ENCODE measurements at regions not wholly inside any gene's neighbourhood (a gene's known extent, or its start where the extent isn't known, plus 50 kb on each side); places are given as distances from the start of the nearest gene placed in this dataset.

DNA sequence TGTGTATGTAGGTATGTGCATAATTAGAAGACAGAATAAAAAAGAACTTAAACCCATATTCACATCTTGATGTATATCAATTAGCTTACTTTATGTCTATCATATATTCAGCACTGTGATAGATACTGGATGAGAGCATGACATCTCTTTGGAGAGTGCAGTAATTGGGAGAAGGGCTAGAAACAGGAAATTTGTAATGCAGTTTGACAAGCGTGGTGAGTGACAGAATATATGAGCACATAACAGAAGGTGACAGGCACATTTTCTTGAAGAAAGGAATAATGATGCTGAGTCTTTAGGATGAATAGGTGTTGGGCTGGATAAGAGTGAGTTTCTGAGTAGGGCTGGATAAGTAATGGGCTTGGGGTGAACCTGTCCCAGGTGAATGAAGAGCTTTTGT is 680.3 kb upstream of the ZNF385D start:
- no peak for TF ChIP-seq TAF1 (IDR thresholded peaks at IDR 0.05; ENCODE audit: low read depth, low read length)
- TF ChIP-seq POLR2AphosphoS5 (IDR thresholded peaks at IDR 0.05; ENCODE audit: low read depth, low read length) = no peak
- TF ChIP-seq POLR2A (IDR thresholded peaks at IDR 0.05; ENCODE audit: low read depth, low read length) = no peak
- no peak for TF ChIP-seq SPI1 (IDR thresholded peaks at IDR 0.05; ENCODE audit: low read depth, low read length)
- TF ChIP-seq PAX5 (IDR thresholded peaks at IDR 0.05; ENCODE audit: insufficient read depth, low read length, severe bottlenecking) = no peak

Data from GM12891 (cell line).